OCI-LY3 (cell line): ENCODE measurements at regions not wholly inside any gene's neighbourhood (a gene's known extent, or its start where the extent isn't known, plus 50 kb on each side); places are given as distances from the start of the nearest gene placed in this dataset.

Experiments used
- H2AFZ ChIP-seq: fragments of 200-600, 300-600 bp; shearing (Covaris generic); 2 replicates; pipeline ENCODE4 v1.6.0; 2014; ENCODE audit warnings: antibody characterized with exemption, low read depth, low read length
- H3K27ac ChIP-seq: fragments of 200-600, 300-600 bp; sonication (generic); 2 replicates; pipeline ENCODE4 v1.5.1; 2014; ENCODE audit warnings: mild to moderate bottlenecking, low read length, moderate library complexity, mixed read lengths
- H3K27me3 ChIP-seq: fragments of 200-600, 300-600 bp; sonication (generic); 2 replicates; pipeline ENCODE4 v1.6.1; 2014; ENCODE audit warnings: low read depth, low read length, mixed read lengths
- H3K36me3 ChIP-seq: fragments of 200-600, 300-600 bp; sonication (generic); replicated peaks from 2 replicates; pipeline ENCODE3; 2014; ENCODE audit warnings: low read depth, low read length, mixed read lengths
- H3K4me1 ChIP-seq: fragments of 300-600, 200-600 bp; sonication (generic); 2 replicates; pipeline ENCODE4 v1.6.1; 2014; ENCODE audit warnings: low read length, mixed read lengths
- H3K4me2 ChIP-seq: fragments of 200-600, 300-600 bp; sonication (generic); 2 replicates; pipeline ENCODE4 v1.6.1; 2014; ENCODE audit warnings: low read length, mixed read lengths
- H3K4me3 ChIP-seq: fragments of 300-600, 200-600 bp; sonication (generic); 2 replicates; pipeline ENCODE4 v1.5.1; 2014; ENCODE audit warnings: antibody characterized with exemption, mild to moderate bottlenecking, low read length, moderate library complexity
- H3K79me2 ChIP-seq: fragments of 300-600, 200-600 bp; shearing (Covaris generic); 2 replicates; pipeline ENCODE4 v1.6.1; 2014; ENCODE audit warnings: mild to moderate bottlenecking, low read length, mixed read lengths
- H3K9ac ChIP-seq: fragments of 300-600, 200-600 bp; shearing (Covaris generic); 2 replicates; pipeline ENCODE4 v1.6.0; 2014; ENCODE audit warnings: mild to moderate bottlenecking, low read length, moderate library complexity
- H3K9me3 ChIP-seq: fragments of 200-600, 300-600 bp; shearing (Covaris generic); 2 replicates; pipeline ENCODE4 v1.6.1; 2014; ENCODE audit warnings: low read length, mixed read lengths; ENCODE audit not compliant: insufficient read depth
- H4K20me1 ChIP-seq: fragments of 200-600, 300-600 bp; sonication (generic); 2 replicates; pipeline ENCODE4 v1.6.1; 2016; ENCODE audit warnings: low read length, mixed read lengths; ENCODE audit not compliant: insufficient read depth
- CTCF ChIP-seq: fragments of 200-600, 300-600 bp; sonication (generic); IDR thresholded peaks from 2 replicates; pipeline ENCODE4 v1.5.1; 2014; ENCODE audit warnings: antibody characterized with exemption, low read length, low read depth
- EZH2phosphoT487 ChIP-seq: fragments of 200-600 bp; shearing (Covaris generic); IDR thresholded peaks from 2 replicates; pipeline ENCODE4 v1.6.1; 2018; ENCODE audit warnings: antibody characterized with exemption, mixed run types, low read depth

- Histone ChIP-seq H4K20me1 (no peaks in the 10 kb centered on the region), H3K4me3 (no peak overlapping the region), H3K9me3 (no peaks in the 10 kb centered on the region), H3K4me1 (no peaks in the 10 kb centered on the region), H3K36me3 (no peaks in the 10 kb centered on the region), H3K79me2 (no peaks in the 10 kb centered on the region), H3K27ac (no peak overlapping the region), H3K27me3 (no peaks in the 10 kb centered on the region), H3K4me2 (no peak overlapping the region), H3K9ac (no peak overlapping the region), H2AFZ (no peak overlapping the region)
- TF ChIP-seq EZH2phosphoT487 (no peak), CTCF (no peak)
Observed at GRCh38 chr6:88369262-88369661, 203.1 kb upstream of the CNR1 start.

GRCh38 chr6:88368071-88368787 lies 202.1 kb upstream of the CNR1 start:
- H3K27ac ChIP-seq, result no peak overlapping the region
- H3K4me3 ChIP-seq, result no peak overlapping the region
- no peak overlapping the region for H3K9ac ChIP-seq
- no peaks in the 10 kb centered on the region for H3K27me3 ChIP-seq
- H3K79me2 ChIP-seq, result no peaks in the 10 kb centered on the region
- TF ChIP-seq EZH2phosphoT487 (no peak), CTCF (no peak)
- no peaks in the 10 kb centered on the region for H3K36me3 ChIP-seq
- H2AFZ ChIP-seq, result no peak overlapping the region
- no peaks in the 10 kb centered on the region for H3K4me1 ChIP-seq
- no peaks in the 10 kb centered on the region for H4K20me1 ChIP-seq
- no peak overlapping the region for H3K4me2 ChIP-seq
- H3K9me3 ChIP-seq, result no peaks in the 10 kb centered on the region

DNA sequence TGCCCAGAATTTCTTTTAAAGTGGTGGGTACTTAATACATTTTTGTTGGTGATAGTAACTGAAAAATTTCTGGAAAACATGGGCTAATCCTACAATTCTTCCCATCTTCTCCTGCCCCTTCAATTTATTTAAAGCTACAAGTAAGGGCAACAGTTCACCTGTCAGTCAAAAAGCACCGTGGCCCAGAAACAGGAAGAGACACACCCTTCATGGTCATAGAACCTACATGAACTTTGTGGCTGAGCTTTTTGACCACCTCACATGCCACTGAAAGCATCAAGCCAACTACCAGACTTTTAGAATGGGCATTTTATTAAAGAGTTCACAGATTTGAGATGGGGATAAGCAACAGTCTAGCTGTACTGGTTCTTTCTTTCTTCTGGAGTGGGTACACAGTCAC lies 201.1 kb upstream of the CNR1 start:
- Histone ChIP-seq H3K36me3 (no peaks in the 10 kb centered on the region), H3K4me1 (no peaks in the 10 kb centered on the region), H3K4me3 (no peak overlapping the region), H3K79me2 (no peaks in the 10 kb centered on the region), H3K9ac (no peak overlapping the region), H3K27ac (no peak overlapping the region), H2AFZ (no peak overlapping the region), H4K20me1 (no peaks in the 10 kb centered on the region), H3K4me2 (no peak overlapping the region), H3K27me3 (no peaks in the 10 kb centered on the region), H3K9me3 (no peaks in the 10 kb centered on the region)
- TF ChIP-seq CTCF, result no peak
- no peak for TF ChIP-seq EZH2phosphoT487

- H3K4me3 ChIP-seq, result no peak overlapping the region
- no peak for TF ChIP-seq CTCF
- TF ChIP-seq EZH2phosphoT487, result no peak
- no peaks in the 10 kb centered on the region for H3K36me3 ChIP-seq
- no peaks in the 10 kb centered on the region for H3K27me3 ChIP-seq
- no peak overlapping the region for H3K9ac ChIP-seq
- no peaks in the 10 kb centered on the region for H3K9me3 ChIP-seq
- H3K4me1 ChIP-seq, result no peaks in the 10 kb centered on the region
- H3K79me2 ChIP-seq, result no peaks in the 10 kb centered on the region
- no peak overlapping the region for H3K27ac ChIP-seq
- no peaks in the 10 kb centered on the region for H4K20me1 ChIP-seq
- H3K4me2 ChIP-seq, result no peak overlapping the region
- H2AFZ ChIP-seq, result no peak overlapping the region
Observed at GRCh38 chr6:88366672-88367071, 200.5 kb upstream of the CNR1 start.
